Central memory CD8-positive, alpha-beta T cell (primary cell): ENCODE measurements at regions not wholly inside any gene's neighbourhood (a gene's known extent, or its start where the extent isn't known, plus 50 kb on each side); places are given as distances from the start of the nearest gene placed in this dataset.

Experiments used
- ATAC-seq: fragments of 150-1000 bp; cut with Tn5 transposase; replicated peaks from 2 replicates; pipeline ENCODE4 v1.10.0; 2022; ENCODE audit warnings: mild to moderate bottlenecking, moderate FRiP score, moderate number of reproducible peaks; ENCODE audit not compliant: poor library complexity, severe bottlenecking; ENCODE audit errors: extremely low read depth
- DNase-seq, 2 donors: peaks; one replicate each; pipeline ENCODE4 v3.0.0; 2021; ENCODE audit warnings: low spot score in 2 of 2
- H3K27ac Mint-ChIP-seq: one replicate; pipeline ENCODE4 v1.8.0; 2022; ENCODE audit warnings: low read depth, mild to moderate bottlenecking, moderate library complexity, mixed read lengths
- H3K27me3 Mint-ChIP-seq: one replicate; pipeline ENCODE4 v1.8.0; 2022; ENCODE audit warnings: mixed read lengths
- H3K36me3 Mint-ChIP-seq: one replicate; pipeline ENCODE4 v1.8.0; 2022; ENCODE audit warnings: mild to moderate bottlenecking, moderate library complexity, mixed read lengths; ENCODE audit not compliant: insufficient read depth
- H3K4me1 Mint-ChIP-seq: one replicate; pipeline ENCODE4 v1.8.0; 2022; ENCODE audit warnings: mixed read lengths
- H3K4me3 Mint-ChIP-seq: one replicate; pipeline ENCODE4 v1.8.0; 2022; ENCODE audit warnings: mild to moderate bottlenecking, moderate library complexity, mixed read lengths
- H3K9me3 Mint-ChIP-seq: one replicate; pipeline ENCODE4 v1.8.0; 2022; ENCODE audit warnings: mixed read lengths

- no peaks in the 10 kb centered on the region for H3K9me3 Mint-ChIP-seq
- no peaks in the 10 kb centered on the region for H3K36me3 Mint-ChIP-seq
- no peak for ATAC-seq
- H3K4me3 Mint-ChIP-seq, result no peak overlapping the region
- no peaks in the 10 kb centered on the region for H3K27me3 Mint-ChIP-seq
- DNase-seq, result no peak
- no peaks in the 10 kb centered on the region for H3K4me1 Mint-ChIP-seq
- no peak overlapping the region for H3K27ac Mint-ChIP-seq
These were observed 442.1 kb upstream of the MEX3C start for GRCh38 chr18:51639541-51639940.

- peaks cover 6% of the 10 kb centered on the region for H3K9me3 Mint-ChIP-seq
- DNase-seq (no peak), ATAC-seq (no peak)
- H3K4me3 Mint-ChIP-seq, result no peak overlapping the region
- H3K36me3 Mint-ChIP-seq, result no peaks in the 10 kb centered on the region
- no peak overlapping the region for H3K27ac Mint-ChIP-seq
- no peaks in the 10 kb centered on the region for H3K4me1 Mint-ChIP-seq
- no peaks in the 10 kb centered on the region for H3K27me3 Mint-ChIP-seq
These were observed 446.0 kb upstream of the MEX3C start for GRCh38 chr18:51643483-51643882.

- Mint-ChIP-seq H3K36me3 (no peaks in the 10 kb centered on the region), H3K27ac (no peak overlapping the region), H3K27me3 (no peaks in the 10 kb centered on the region), H3K4me1 (no peaks in the 10 kb centered on the region), H3K9me3 (peaks cover 6% of the 10 kb centered on the region), H3K4me3 (no peak overlapping the region)
- DNase-seq (no peak), ATAC-seq (no peak)
These were observed 448.1 kb upstream of the MEX3C start for GRCh38 chr18:51645607-51646006.

GRCh38 chr18:51647346-51647745, 449.9 kb upstream of the MEX3C start:
- Mint-ChIP-seq H3K36me3 (no peaks in the 10 kb centered on the region), H3K4me1 (no peaks in the 10 kb centered on the region), H3K9me3 (peaks cover 6% of the 10 kb centered on the region), H3K27ac (no peak overlapping the region), H3K27me3 (no peaks in the 10 kb centered on the region), H3K4me3 (no peak overlapping the region)
- no peak for ATAC-seq
- no peak for DNase-seq

- Mint-ChIP-seq H3K4me1 (no peaks in the 10 kb centered on the region), H3K4me3 (no peak overlapping the region), H3K9me3 (peaks cover 6% of the 10 kb centered on the region), H3K27ac (no peak overlapping the region), H3K36me3 (no peaks in the 10 kb centered on the region), H3K27me3 (no peaks in the 10 kb centered on the region)
- ATAC-seq (no peak), DNase-seq (no peak)
These were observed 450.5 kb upstream of the MEX3C start for GRCh38 chr18:51647942-51648341.

- Mint-ChIP-seq H3K36me3 (no peaks in the 10 kb centered on the region), H3K4me1 (no peaks in the 10 kb centered on the region)
These were observed 452.3 kb upstream of the MEX3C start for GRCh38 chr18:51649796-51650195.

GRCh38 chr18:51651761-51652160, 454.3 kb upstream of the MEX3C start:
- Mint-ChIP-seq H3K27ac (no peak overlapping the region), H3K27me3 (peaks cover 27% of the 10 kb centered on the region), H3K9me3 (peaks cover 6% of the 10 kb centered on the region), H3K4me3 (no peak overlapping the region), H3K36me3 (no peaks in the 10 kb centered on the region), H3K4me1 (no peaks in the 10 kb centered on the region)
- no peak for ATAC-seq
- no peak for DNase-seq

More at GRCh38 chr18:51649796-51650195, 452.3 kb upstream of the MEX3C start:
- no peak overlapping the region for H3K4me3 Mint-ChIP-seq
- ATAC-seq (no peak), DNase-seq (no peak)
- H3K27me3 Mint-ChIP-seq, result peaks cover 9% of the 10 kb centered on the region
- peaks cover 6% of the 10 kb centered on the region for H3K9me3 Mint-ChIP-seq
- no peak overlapping the region for H3K27ac Mint-ChIP-seq

GRCh38 chr18:51653507-51654213, 456.2 kb upstream of the MEX3C start:
- no peak for DNase-seq
- Mint-ChIP-seq H3K36me3 (no peaks in the 10 kb centered on the region), H3K27me3 (peaks cover 27% of the 10 kb centered on the region), H3K4me3 (no peak overlapping the region), H3K27ac (no peak overlapping the region), H3K9me3 (no peaks in the 10 kb centered on the region), H3K4me1 (no peaks in the 10 kb centered on the region)
- ATAC-seq, result no peak

GRCh38 chr18:51654488-51655326, 457.2 kb upstream of the MEX3C start:
- Mint-ChIP-seq H3K27me3 (peaks cover 27% of the 10 kb centered on the region), H3K4me3 (no peak overlapping the region), H3K4me1 (no peaks in the 10 kb centered on the region), H3K36me3 (no peaks in the 10 kb centered on the region), H3K9me3 (no peaks in the 10 kb centered on the region), H3K27ac (no peak overlapping the region)
- ATAC-seq (no peak), DNase-seq (no peak)

GRCh38 chr18:51655327-51655698, 457.8 kb upstream of the MEX3C start:
- ATAC-seq (no peak), DNase-seq (no peak)
- Mint-ChIP-seq H3K27ac (no peak overlapping the region), H3K4me1 (no peaks in the 10 kb centered on the region), H3K9me3 (no peaks in the 10 kb centered on the region), H3K36me3 (no peaks in the 10 kb centered on the region), H3K4me3 (no peak overlapping the region), H3K27me3 (peaks cover 27% of the 10 kb centered on the region)

- no peak for ATAC-seq
- Mint-ChIP-seq H3K4me1 (no peaks in the 10 kb centered on the region), H3K36me3 (no peaks in the 10 kb centered on the region), H3K27me3 (peaks cover 27% of the 10 kb centered on the region), H3K27ac (no peak overlapping the region), H3K9me3 (no peaks in the 10 kb centered on the region), H3K4me3 (no peak overlapping the region)
- DNase-seq, result no peak
These were observed 458.8 kb upstream of the MEX3C start for GRCh38 chr18:51656249-51656648.

GRCh38 chr18:51658436-51658835, 461.0 kb upstream of the MEX3C start:
- H3K27ac Mint-ChIP-seq, result no peak overlapping the region
- no peak for ATAC-seq
- H3K27me3 Mint-ChIP-seq, result peaks cover 27% of the 10 kb centered on the region
- H3K36me3 Mint-ChIP-seq, result no peaks in the 10 kb centered on the region
- H3K4me1 Mint-ChIP-seq, result no peaks in the 10 kb centered on the region
- DNase-seq, result no peak
- no peaks in the 10 kb centered on the region for H3K9me3 Mint-ChIP-seq
- no peak overlapping the region for H3K4me3 Mint-ChIP-seq

GRCh38 chr18:51659781-51660180, 462.3 kb upstream of the MEX3C start:
- Mint-ChIP-seq H3K36me3 (peaks cover 2% of the 10 kb centered on the region), H3K9me3 (no peaks in the 10 kb centered on the region), H3K27ac (no peak overlapping the region), H3K4me1 (no peaks in the 10 kb centered on the region), H3K27me3 (peaks cover 28% of the 10 kb centered on the region), H3K4me3 (no peak overlapping the region)
- no peak for ATAC-seq
- DNase-seq, result no peak
